Neural progenitor cell (in vitro differentiated cells): ENCODE measurements at regions not wholly inside any gene's neighbourhood (a gene's known extent, or its start where the extent isn't known, plus 50 kb on each side); places are given as distances from the start of the nearest gene placed in this dataset.

Source experiments
- DNase-seq: peaks from one replicate; pipeline ENCODE4 v3.0.0-alpha.2; 2016; ENCODE audit warnings: low spot score
- H2AFZ ChIP-seq: fragments of 200-600 bp; sonication (generic); replicated peaks from 2 replicates; pipeline ENCODE4 v1.6.1; 2016; ENCODE audit warnings: antibody characterized with exemption
- H3F3A ChIP-seq: fragments of 200-600 bp; sonication (generic); 2 replicates; pipeline ENCODE4 v1.6.1; 2016; ENCODE audit warnings: antibody characterized with exemption, low read depth
- H3K27ac ChIP-seq: fragments of 200-600 bp; sonication (generic); 2 replicates; pipeline ENCODE4 v1.5.1; 2016; ENCODE audit warnings: mild to moderate bottlenecking
- H3K27me3 ChIP-seq: fragments of 200-600 bp; sonication (generic); 2 replicates; pipeline ENCODE4 v1.6.1; 2016; ENCODE audit warnings: mild to moderate bottlenecking, moderate library complexity
- H3K36me3 ChIP-seq: fragments of 200-600 bp; sonication (generic); 2 replicates; pipeline ENCODE4 v1.5.1; 2016
- H3K4me1 ChIP-seq: fragments of 200-600 bp; sonication (generic); 2 replicates; pipeline ENCODE4 v1.6.1; 2016; ENCODE audit warnings: mixed run types
- H3K4me2 ChIP-seq: fragments of 200-600 bp; sonication (generic); 2 replicates; pipeline ENCODE4 v1.6.1; 2016
- H3K4me3 ChIP-seq: fragments of 200-600 bp; sonication (generic); 2 replicates; pipeline ENCODE4 v1.5.1; 2016
- H3K79me2 ChIP-seq: fragments of 200-600 bp; sonication (generic); 2 replicates; pipeline ENCODE4 v1.6.1; 2016; ENCODE audit warnings: low read depth
- H3K9ac ChIP-seq: fragments of 200-600 bp; sonication (generic); 2 replicates; pipeline ENCODE4 v1.6.1; 2016
- H3K9me3 ChIP-seq: fragments of 200-600 bp; sonication (generic); 2 replicates; pipeline ENCODE4 v1.5.1; 2016; ENCODE audit warnings: low read depth
- H4K20me1 ChIP-seq: fragments of 200-600 bp; sonication (generic); 2 replicates; pipeline ENCODE4 v1.6.1; 2016; ENCODE audit warnings: low read depth
- H3K27ac Mint-ChIP-seq: 3 replicates; pipeline ENCODE4 v1.8.0; 2021; ENCODE audit warnings: mixed read lengths
- H3K27me3 Mint-ChIP-seq: 2 replicates; pipeline ENCODE4 v1.8.0; 2022; ENCODE audit warnings: low read depth, mild to moderate bottlenecking, inconsistent platforms, moderate library complexity, mixed read lengths; ENCODE audit not compliant: insufficient read depth
- H3K36me3 Mint-ChIP-seq: 3 replicates; pipeline ENCODE4 v1.8.0; 2021; ENCODE audit warnings: mixed read lengths
- H3K4me1 Mint-ChIP-seq: 3 replicates; pipeline ENCODE4 v1.8.0; 2021; ENCODE audit warnings: mixed read lengths
- H3K4me3 Mint-ChIP-seq: 3 replicates; pipeline ENCODE4 v1.8.0; 2021; ENCODE audit warnings: mild to moderate bottlenecking, moderate library complexity, mixed read lengths
- H3K9me3 Mint-ChIP-seq: 3 replicates; pipeline ENCODE4 v1.8.0; 2020; ENCODE audit warnings: mixed read lengths
- CTCF ChIP-seq: fragments of 200-600 bp; sonication (generic); IDR thresholded peaks from 2 replicates; pipeline ENCODE4 v1.5.1; 2017; ENCODE audit warnings: antibody characterized with exemption, mild to moderate bottlenecking
- EZH2 ChIP-seq: fragments of 200-600 bp; sonication (generic); IDR thresholded peaks from 2 replicates; pipeline ENCODE4 v1.6.1; 2017; ENCODE audit warnings: antibody characterized with exemption, mild to moderate bottlenecking, moderate library complexity
- EZH2phosphoT487 ChIP-seq: fragments of 200-600 bp; sonication (generic); IDR thresholded peaks from 2 replicates; pipeline ENCODE4 v1.6.1; 2017; ENCODE audit warnings: antibody characterized with exemption

GRCh38 chr3:152658977-152659720 lies 175.8 kb upstream of the P2RY1 start:
- Histone ChIP-seq H3K4me2 (no peak overlapping the region), H3K4me3 (no peak overlapping the region), H4K20me1 (no peaks in the 10 kb centered on the region), H3K36me3 (no peaks in the 10 kb centered on the region), H3K9me3 (no peaks in the 10 kb centered on the region), H3K9ac (no peak overlapping the region), H3K79me2 (no peaks in the 10 kb centered on the region), H3K27me3 (no peaks in the 10 kb centered on the region), H2AFZ (no peak overlapping the region), H3K27ac (no peak overlapping the region), H3F3A (peaks cover 25% of the 10 kb centered on the region), H3K4me1 (peaks cover 47% of the 10 kb centered on the region)
- Mint-ChIP-seq H3K9me3 (peaks cover 8% of the 10 kb centered on the region), H3K27me3 (peaks cover 2% of the 10 kb centered on the region), H3K36me3 (peaks cover 2% of the 10 kb centered on the region), H3K4me3 (no peak overlapping the region), H3K27ac (peak overlapping the region; percentile 85), H3K4me1 (peaks cover 41% of the 10 kb centered on the region)
- TF ChIP-seq EZH2 (no peak), EZH2phosphoT487 (no peak), CTCF (no peak)
- DNase-seq: no peak

DNA sequence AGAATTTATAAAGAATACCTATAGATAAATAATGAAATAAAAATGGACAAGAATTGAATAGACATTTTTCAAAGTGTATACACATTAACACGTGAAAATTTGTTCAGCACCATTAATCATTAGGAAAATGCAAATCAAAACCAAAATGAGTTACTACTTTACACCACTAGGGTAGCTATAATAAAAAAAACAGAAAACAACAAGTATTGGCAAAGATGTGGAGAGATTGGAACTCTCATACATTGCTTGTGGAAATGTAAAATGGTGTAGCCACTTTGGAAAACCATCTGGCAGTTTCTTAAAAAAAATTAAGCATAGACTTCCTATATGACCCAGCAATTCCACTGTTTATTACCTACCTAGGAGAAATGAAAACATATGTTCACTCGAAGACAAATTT lies 172.8 kb upstream of the P2RY1 start:
- Histone ChIP-seq H4K20me1 (no peaks in the 10 kb centered on the region), H3F3A (peaks cover 8% of the 10 kb centered on the region), H3K27ac (no peak overlapping the region), H3K27me3 (no peaks in the 10 kb centered on the region), H2AFZ (no peak overlapping the region), H3K4me2 (no peak overlapping the region), H3K79me2 (no peaks in the 10 kb centered on the region), H3K4me1 (peaks cover 17% of the 10 kb centered on the region), H3K36me3 (no peaks in the 10 kb centered on the region), H3K9me3 (no peaks in the 10 kb centered on the region), H3K4me3 (no peak overlapping the region), H3K9ac (no peak overlapping the region)
- no peak for DNase-seq
- peaks cover 2% of the 10 kb centered on the region for H3K27me3 Mint-ChIP-seq
- H3K36me3 Mint-ChIP-seq: peaks cover 2% of the 10 kb centered on the region
- peaks cover 8% of the 10 kb centered on the region for H3K9me3 Mint-ChIP-seq
- TF ChIP-seq EZH2: no peak
- no peak for TF ChIP-seq EZH2phosphoT487
- TF ChIP-seq CTCF: no peak
- H3K4me1 Mint-ChIP-seq: peaks cover 19% of the 10 kb centered on the region
- H3K4me3 Mint-ChIP-seq: no peak overlapping the region
- H3K27ac Mint-ChIP-seq: no peak overlapping the region

- H4K20me1 ChIP-seq: no peaks in the 10 kb centered on the region
- Mint-ChIP-seq H3K4me3 (no peak overlapping the region), H3K27ac (no peak overlapping the region), H3K4me1 (no peaks in the 10 kb centered on the region), H3K36me3 (peaks cover 2% of the 10 kb centered on the region), H3K9me3 (peaks cover 8% of the 10 kb centered on the region), H3K27me3 (peaks cover 2% of the 10 kb centered on the region)
- no peak for TF ChIP-seq EZH2phosphoT487
- no peak for TF ChIP-seq EZH2
- TF ChIP-seq CTCF: no peak
- no peaks in the 10 kb centered on the region for H3K9me3 ChIP-seq
- H3K4me1 ChIP-seq: no peaks in the 10 kb centered on the region
- no peaks in the 10 kb centered on the region for H3F3A ChIP-seq
- H3K9ac ChIP-seq: no peak overlapping the region
- no peak overlapping the region for H2AFZ ChIP-seq
- DNase-seq: no peak
- H3K4me3 ChIP-seq: no peak overlapping the region
- no peak overlapping the region for H3K27ac ChIP-seq
- H3K36me3 ChIP-seq: no peaks in the 10 kb centered on the region
- H3K4me2 ChIP-seq: no peak overlapping the region
- no peaks in the 10 kb centered on the region for H3K79me2 ChIP-seq
- no peaks in the 10 kb centered on the region for H3K27me3 ChIP-seq
Observed at GRCh38 chr3:152664766-152665165, 170.2 kb upstream of the P2RY1 start.
